K562 (cell line): ENCODE measurements at regions not wholly inside any gene's neighbourhood (a gene's known extent, or its start where the extent isn't known, plus 50 kb on each side); places are given as distances from the start of the nearest gene placed in this dataset.

Experiments used
- ATAC-seq: fragments of 200-7000 bp; cut with Tn5 transposase; 3 replicates; pipeline ENCODE4 v1.9.1; 2020; ENCODE audit warnings: moderate library complexity
- BruUV-seq: library from RNA; stranded (reverse); fragments of 400-500 nt; replicated peaks from 2 replicates; lab custom pipeline; 2021; lab: Mats Ljungman, UMichigan
- CTCF ChIA-PET: fragments of 300-600 bp; formaldehyde crosslinking; extraction: SDS; loops from one replicate; lab custom pipeline; 2021; ENCODE audit warnings: low intra/inter-chr PET ratio; lab: Yijun Ruan, JAX
- POLR2A ChIA-PET: fragments of 300-600, 350-650 bp; sonication (Branson Sonifier 250); formaldehyde crosslinking; extraction: SDS; loops from one replicate; lab custom pipeline; 2021; ENCODE audit warnings: antibody characterized with exemption, inconsistent platforms; lab: Yijun Ruan, JAX
- DNase-seq, 4 experiments: peaks; one replicate each; pipeline versions ENCODE4 v3.0.0 to v3.0.0-alpha.2; 2011 to 2018; ENCODE audit warnings: low spot score in 3 of 4, mixed read lengths in 3 of 4; ENCODE audit errors: extremely low read depth in 1 of 4
- FAIRE-seq: peaks from 2 replicates; lab custom pipeline; 2011; peaks lifted over from hg19 to GRCh38; lab: Jason Lieb, UNC
- H2AFZ ChIP-seq: 2 replicates; pipeline ENCODE4 v1.6.0; 2011; ENCODE audit warnings: low read depth, low read length, control low read depth, inconsistent platforms
- H3K27ac ChIP-seq: fragments of 200-600 bp; 3 replicates; pipeline ENCODE4 v1.8.0; 2011; ENCODE audit warnings: low read depth, mild to moderate bottlenecking, control low read depth, inconsistent platforms, low read length, moderate library complexity, mixed read lengths; ENCODE audit errors: extremely low read depth
- H3K27me3 ChIP-seq, 2 experiments: fragments of 300-600 bp in 1 of 2; 2 replicates in 1 of 2; 3 replicates in 1 of 2; pipeline versions ENCODE4 v1.6.0 to v1.8.0; 2011; ENCODE audit warnings: inconsistent platforms in 2 of 2, low read length in 2 of 2, mild to moderate bottlenecking in 1 of 2, mixed read lengths in 1 of 2, moderate library complexity in 1 of 2; ENCODE audit not compliant: control insufficient read depth in 2 of 2, insufficient read depth in 2 of 2
- H3K36me3 ChIP-seq: fragments of 300-600 bp; 3 replicates; pipeline ENCODE4 v1.8.0; 2011; ENCODE audit warnings: mild to moderate bottlenecking, low read length, inconsistent platforms; ENCODE audit not compliant: control insufficient read depth, insufficient read depth
- H3K4me1 ChIP-seq, 2 experiments: fragments of 200-600 bp in 1 of 2; replicated peaks in 1 of 2; 2 replicates in 1 of 2; 3 replicates in 1 of 2; pipeline versions ENCODE4 v1.5.1 to v1.8.0; 2011; ENCODE audit warnings: inconsistent platforms in 2 of 2, low read length in 2 of 2, mild to moderate bottlenecking in 1 of 2, mixed read lengths in 1 of 2, moderate library complexity in 1 of 2; ENCODE audit not compliant: control insufficient read depth in 2 of 2, insufficient read depth in 2 of 2
- H3K4me2 ChIP-seq: 2 replicates; pipeline ENCODE4 v1.6.1; 2011; ENCODE audit warnings: low read length, control low read depth, inconsistent platforms, mixed read lengths; ENCODE audit not compliant: insufficient read depth
- H3K4me3 ChIP-seq: fragments of 200-600 bp; sonication (generic), shearing (Covaris generic); 2 replicates; pipeline ENCODE4 v1.5.1; 2016; ENCODE audit warnings: control low read depth, inconsistent platforms
- H3K79me2 ChIP-seq: fragments of 200-600 bp; 3 replicates; pipeline ENCODE4 v1.8.0; 2011; ENCODE audit warnings: low read length, inconsistent platforms; ENCODE audit not compliant: control insufficient read depth, insufficient read depth
- H3K9ac ChIP-seq, 2 experiments: 2 replicates each; pipeline versions ENCODE4 v1.6.0 to v1.6.1; 2011; ENCODE audit warnings: low read depth in 2 of 2, low read length in 2 of 2, control low read depth in 1 of 2, inconsistent platforms in 1 of 2, mild to moderate bottlenecking in 1 of 2, mixed read lengths in 1 of 2; ENCODE audit not compliant: insufficient read depth in 1 of 2
- H3K9me1 ChIP-seq: one replicate; pipeline ENCODE4 v1.6.0; 2011; ENCODE audit warnings: inconsistent platforms, mild to moderate bottlenecking, low read length, moderate library complexity; ENCODE audit not compliant: control insufficient read depth, insufficient read depth
- H3K9me3 ChIP-seq: replicated peaks from 2 replicates; pipeline ENCODE4 v1.5.1; 2011; ENCODE audit warnings: low read depth, low read length, inconsistent platforms; ENCODE audit not compliant: control insufficient read depth, insufficient read depth
- H4K20me1 ChIP-seq: replicated peaks from 2 replicates; pipeline ENCODE4 v1.6.1; 2011; ENCODE audit warnings: low read length, inconsistent platforms, mixed read lengths; ENCODE audit not compliant: control insufficient read depth, insufficient read depth
- CEBPZ ChIP-seq: fragments of 150-350 bp; IDR thresholded peaks from 2 replicates; pipeline ENCODE4 v1.6.1; 2014; ENCODE audit warnings: low read depth, mild to moderate bottlenecking, low read length, borderline replicate concordance
- ERF ChIP-seq: fragments of 450-650 bp; formaldehyde crosslinking; IDR thresholded peaks from 2 replicates; pipeline ENCODE4 v1.4.0; 2020; ENCODE audit warnings: mild to moderate bottlenecking, mixed read lengths
- ETV1 ChIP-seq: fragments of 450-650 bp; conservative IDR thresholded peaks from 2 replicates; pipeline ENCODE4 v1.6.1; 2016; ENCODE audit warnings: missing genetic modification characterization, control low read depth, low read depth, missing compliant biosample characterization
- MXI1 ChIP-seq: IDR thresholded peaks from 2 replicates; pipeline ENCODE4 v1.6.1; 2011; ENCODE audit warnings: low read depth, mild to moderate bottlenecking, improper control_type of control experiment, low read length
- PRDM10 ChIP-seq: fragments of 450-650 bp; IDR thresholded peaks from 2 replicates; pipeline ENCODE4 v1.6.1; 2018; ENCODE audit not compliant: partially characterized antibody
- RBBP5 ChIP-seq: fragments of 200-600 bp; sonication (generic); IDR thresholded peaks from 2 replicates; pipeline ENCODE4 v1.6.1; 2012; ENCODE audit warnings: borderline replicate concordance, mild to moderate bottlenecking, low read length, control low read depth, inconsistent platforms; ENCODE audit not compliant: insufficient read depth, poor library complexity, severe bottlenecking
- SMARCA4 ChIP-seq: fragments of 450-650 bp; IDR thresholded peaks from 2 replicates; pipeline ENCODE4 v1.6.1; 2016
- ZNF551 ChIP-seq: fragments of 250-450 bp; sonication (Bioruptor Pico); IDR thresholded peaks from 2 replicates; pipeline ENCODE4 v1.5.0; 2021; ENCODE audit warnings: mild to moderate bottlenecking, moderate library complexity
- WGBS: fragments of 100-300 bp; shearing (Covaris generic); methylation state at CpG from one replicate; pipeline ENCODE4 v1.1.6; 2016; ENCODE audit warnings: low coverage, mixed read lengths; ENCODE audit not compliant: insufficient coverage; ENCODE audit errors: missing lambda C conversion rate; 5-methylcytosine and 5-hydroxymethylcytosine counted together
- in situ Hi-C: fragments of 300-500 bp; cut with MboI; formaldehyde crosslinking; loops from 4 replicates; pipeline ENCODE4 v1.15.0; 2018; ENCODE audit warnings: inconsistent platforms, mixed read lengths
- intact Hi-C: fragments of 100-400 bp; cut with micrococcal nuclease; formaldehyde crosslinking; loops from 2 replicates; pipeline ENCODE4 v1.14.2; 2022

- 2% methylated on average over 11 of the region's 14 CpGs for WGBS
- intact Hi-C loops: no loop called here
- ChIA-PET CTCF (no interaction called here), POLR2A (no interaction called here)
- H2AFZ ChIP-seq: no peak overlapping the region
- no peak for DNase-seq
- H3K27me3 ChIP-seq: peaks cover 0 to 26% of the 10 kb centered on the region in 2 experiments; a peak in 2 of 5 replicates
- H3K79me2 ChIP-seq: no peaks in the 10 kb centered on the region
- no peaks in the 10 kb centered on the region for H3K9me1 ChIP-seq
- H3K9ac ChIP-seq: no peak overlapping the region
- no peak overlapping the region for H3K4me2 ChIP-seq
- no peak for ATAC-seq
- in situ Hi-C loops: no loop called here
- H3K4me3 ChIP-seq: no peak overlapping the region
- H3K36me3 ChIP-seq: no peaks in the 10 kb centered on the region
- no peaks in the 10 kb centered on the region for H3K4me1 ChIP-seq
- BruUV-seq: no TSS peak
- H3K27ac ChIP-seq: no peak overlapping the region
- H4K20me1 ChIP-seq: no peaks in the 10 kb centered on the region
- TF ChIP-seq MXI1 (no peak), ETV1 (tag) (no peak), ZNF551 (CRISPR knock-in tag) (no peak), RBBP5 (no peak), PRDM10 (no peak), ERF (CRISPR knock-in tag) (no peak), CEBPZ (no peak), SMARCA4 (no peak)
- TF ChIP-seq, all 486 proteins: peak for 0
- H3K9me3 ChIP-seq: no peaks in the 10 kb centered on the region
- no peak for FAIRE-seq
Observed at GRCh38 chr13:111858571-111858970, 208.4 kb upstream of the SOX1 start.
